ENCODE measurements at regions not wholly inside any gene's neighbourhood (a gene's known extent, or its start where the extent isn't known, plus 50 kb on each side); places are given as distances from the start of the nearest gene placed in this dataset.

DNA sequence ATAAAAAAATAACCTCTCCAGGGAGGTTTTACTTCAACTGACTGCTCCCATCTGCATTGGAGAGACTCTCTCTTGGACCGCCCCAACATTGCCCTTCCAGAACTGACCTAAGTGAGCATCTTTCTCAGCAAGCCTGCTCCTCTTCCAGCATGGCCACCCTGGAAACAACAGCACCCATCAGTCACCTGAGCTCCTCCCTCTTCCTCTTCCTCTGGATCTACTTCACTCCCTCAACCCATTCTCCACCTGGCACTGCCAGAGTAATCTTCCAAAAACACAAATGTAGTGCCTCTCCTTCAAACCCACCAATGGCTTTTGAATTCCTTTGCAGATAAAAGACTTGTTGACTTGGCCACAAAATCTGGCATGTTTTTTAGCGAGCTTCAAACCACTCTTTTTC, 128.8 kb upstream of the NR2F2 start:
- TF ChIP-seq CTCF (IDR thresholded peaks at IDR 0.05; ENCODE audit: low read depth, low read length, poor library complexity, severe bottlenecking) (no peak), EZH2phosphoT487 (IDR thresholded peaks at IDR 0.05; ENCODE audit: borderline replicate concordance, low read length) (no peak)

Measured in DOHH2 (cell line).